ENCODE measurements at regions not wholly inside any gene's neighbourhood (a gene's known extent, or its start where the extent isn't known, plus 50 kb on each side); places are given as distances from the start of the nearest gene placed in this dataset.
"Not testable (repeated sequence)": the region's sequence is repeated elsewhere in the genome, so short reads cannot be mapped to it uniquely, and the experiment has no call there.

- intact Hi-C loops (cut with DNase I): no loop called here
- no peak for DNase-seq (ENCODE audit: low spot score)
Observed at GRCh38 chr11:81220146-81220895, 1513.3 kb downstream of the FAM181B start.

GRCh38 chr11:81219661-81220060 lies 1514.0 kb downstream of the FAM181B start:
- no peak for DNase-seq (ENCODE audit: low spot score)
- intact Hi-C loops (cut with DNase I): no loop called here

- no peak for DNase-seq (ENCODE audit: low spot score)
- intact Hi-C loops (cut with DNase I): no loop called here
Observed at GRCh38 chr11:81218440-81218839, 1515.2 kb downstream of the FAM181B start.

GRCh38 chr11:81211050-81211449 lies 1522.6 kb downstream of the FAM181B start:
- DNase-seq (ENCODE audit: low spot score): no peak
- intact Hi-C loops (cut with DNase I): no loop called here

GRCh38 chr11:81207421-81208054 lies 1526.1 kb downstream of the FAM181B start:
- intact Hi-C loops (cut with DNase I): no loop called here
- peak; percentile 78 for DNase-seq (ENCODE audit: low spot score)

GRCh38 chr11:81203876-81204275 lies 1529.8 kb downstream of the FAM181B start:
- intact Hi-C loops (cut with DNase I): no loop called here
- DNase-seq (ENCODE audit: low spot score): no peak

GRCh38 chr11:81197396-81197795 lies 1536.3 kb downstream of the FAM181B start:
- intact Hi-C loops (cut with DNase I): no loop called here
- no peak for DNase-seq (ENCODE audit: low spot score)

- intact Hi-C loops (cut with DNase I): no loop called here
Observed at GRCh38 chr11:81192516-81192915, 1541.1 kb downstream of the FAM181B start.

GRCh38 chr11:81190546-81190945 lies 1543.1 kb downstream of the FAM181B start:
- intact Hi-C loops (cut with DNase I): no loop called here
- no peak for DNase-seq (ENCODE audit: low spot score)

More at GRCh38 chr11:81192516-81192915, 1541.1 kb downstream of the FAM181B start:
- no peak for DNase-seq (ENCODE audit: low spot score)

- DNase-seq (ENCODE audit: low spot score); intact Hi-C loops (cut with DNase I): not testable (repeated sequence)
Observed at GRCh38 chr11:81187033-81187432, 1546.6 kb downstream of the FAM181B start.

GRCh38 chr11:81174646-81175330 lies 1558.9 kb downstream of the FAM181B start:
- intact Hi-C loops (cut with DNase I): no loop called here
- no peak for DNase-seq (ENCODE audit: low spot score)

GRCh38 chr11:81165164-81165563 lies 1568.5 kb downstream of the FAM181B start:
- intact Hi-C loops (cut with DNase I): loop anchor here in 1 of 2 donors (10.0 kb wide), 1 partner anchor 60 kb away; no protein-coding TSS in a partner anchor
- DNase-seq (ENCODE audit: low spot score): no peak

- intact Hi-C loops (cut with DNase I): loop anchor here in 1 of 2 donors (10.0 kb wide), 1 partner anchor 55 kb away; no protein-coding TSS in a partner anchor
- DNase-seq (ENCODE audit: low spot score): no peak
Observed at GRCh38 chr11:81159900-81160299, 1573.8 kb downstream of the FAM181B start.

GRCh38 chr11:81135570-81135969 lies 1598.1 kb downstream of the FAM181B start:
- no peak for DNase-seq (ENCODE audit: low spot score)
- intact Hi-C loops (cut with DNase I): loop anchor here in 1 of 2 donors (5.0 kb wide), 1 partner anchor 878 kb away; no protein-coding TSS in a partner anchor

- no peak for DNase-seq (ENCODE audit: low spot score)
Observed at GRCh38 chr11:81129618-81130017, 1604.0 kb downstream of the FAM181B start.

GRCh38 chr11:81112718-81113117 lies 1620.9 kb downstream of the FAM181B start:
- intact Hi-C loops (cut with DNase I): no loop called here
- DNase-seq (ENCODE audit: low spot score): no peak

More at GRCh38 chr11:81129618-81130017, 1604.0 kb downstream of the FAM181B start:
- intact Hi-C loops (cut with DNase I): no loop called here

GRCh38 chr11:81104051-81104450 lies 1629.6 kb downstream of the FAM181B start:
- no peak for DNase-seq (ENCODE audit: low spot score)
- intact Hi-C loops (cut with DNase I): loop anchor here in 1 of 2 donors (10.0 kb wide), 1 partner anchor 61 kb away; no protein-coding TSS in a partner anchor

GRCh38 chr11:81098471-81098870 lies 1635.2 kb downstream of the FAM181B start:
- DNase-seq (ENCODE audit: low spot score): no peak
- intact Hi-C loops (cut with DNase I): no loop called here

- intact Hi-C loops (cut with DNase I): no loop called here
- DNase-seq (ENCODE audit: low spot score): no peak
Observed at GRCh38 chr11:81092522-81092921, 1641.1 kb downstream of the FAM181B start.

GRCh38 chr11:81089242-81089641 lies 1644.4 kb downstream of the FAM181B start:
- DNase-seq (ENCODE audit: low spot score): no peak
- intact Hi-C loops (cut with DNase I): no loop called here
